ENCODE measurements at regions not wholly inside any gene's neighbourhood (a gene's known extent, or its start where the extent isn't known, plus 50 kb on each side); places are given as distances from the start of the nearest gene placed in this dataset.

GRCh38 chrX:40277672-40278071 is 179.9 kb upstream of the BCOR start:
- TF ChIP-seq CTCF (IDR thresholded peaks at IDR 0.05 in 4 of 5, conservative IDR thresholded peaks at IDR 0.05 in 1 of 5) (no peak), POLR2A (IDR thresholded peaks at IDR 0.05) (no peak)
